NCI-H1105 (cell line): ENCODE measurements at regions not wholly inside any gene's neighbourhood (a gene's known extent, or its start where the extent isn't known, plus 50 kb on each side); places are given as distances from the start of the nearest gene placed in this dataset.

Experiments
- DNase-seq: peaks from one replicate; lab custom pipeline; 2025; lab: John Stamatoyannopoulos, UW

- DNase-seq: no peak
These were observed 1849.7 kb downstream of the PCDH7 start for GRCh38 chr4:32569861-32570260.

- DNase-seq: no peak
These were observed 1852.2 kb downstream of the PCDH7 start for GRCh38 chr4:32572366-32572765.

- DNase-seq: no peak
These were observed 1854.6 kb downstream of the PCDH7 start for GRCh38 chr4:32574803-32575202.

GRCh38 chr4:32589097-32589496, 1868.9 kb downstream of the PCDH7 start:
- no peak for DNase-seq

- no peak for DNase-seq
These were observed 1869.7 kb downstream of the PCDH7 start for GRCh38 chr4:32589853-32590252.

- no peak for DNase-seq
These were observed 1877.2 kb downstream of the PCDH7 start for GRCh38 chr4:32597354-32597753.

- no peak for DNase-seq
These were observed 1881.7 kb downstream of the PCDH7 start for GRCh38 chr4:32601848-32602247.

- DNase-seq: no peak
These were observed 1887.8 kb downstream of the PCDH7 start for GRCh38 chr4:32607978-32608377.

- no peak for DNase-seq
These were observed 1904.9 kb downstream of the PCDH7 start for GRCh38 chr4:32624943-32625603.

- DNase-seq: no peak
These were observed 1905.6 kb downstream of the PCDH7 start for GRCh38 chr4:32625687-32626337.

GRCh38 chr4:32631831-32632230, 1911.7 kb downstream of the PCDH7 start:
- DNase-seq: no peak

- DNase-seq: no peak
These were observed 1913.3 kb downstream of the PCDH7 start for GRCh38 chr4:32633421-32633820.

GRCh38 chr4:32645653-32646052, 1925.5 kb downstream of the PCDH7 start:
- no peak for DNase-seq

GRCh38 chr4:32658019-32658418, 1937.8 kb downstream of the PCDH7 start:
- no peak for DNase-seq

- no peak for DNase-seq
These were observed 1941.1 kb downstream of the PCDH7 start for GRCh38 chr4:32661229-32661628.

GRCh38 chr4:32662803-32663202, 1942.6 kb downstream of the PCDH7 start:
- DNase-seq: no peak

GRCh38 chr4:32672359-32672758, 1952.2 kb downstream of the PCDH7 start:
- no peak for DNase-seq

- no peak for DNase-seq
These were observed 1960.8 kb downstream of the PCDH7 start for GRCh38 chr4:32680946-32681345.

GRCh38 chr4:32684160-32684559, 1964.0 kb downstream of the PCDH7 start:
- DNase-seq: no peak

- DNase-seq: no peak
These were observed 1966.0 kb downstream of the PCDH7 start for GRCh38 chr4:32686123-32686522.

- no peak for DNase-seq
These were observed 1969.3 kb downstream of the PCDH7 start for GRCh38 chr4:32689518-32689917.

- DNase-seq: no peak
These were observed 1977.2 kb downstream of the PCDH7 start for GRCh38 chr4:32697281-32697814.

GRCh38 chr4:32700838-32701237, 1980.7 kb downstream of the PCDH7 start:
- DNase-seq: no peak

GRCh38 chr4:32706893-32707292, 1986.7 kb downstream of the PCDH7 start:
- no peak for DNase-seq
